ENCODE measurements at regions not wholly inside any gene's neighbourhood (a gene's known extent, or its start where the extent isn't known, plus 50 kb on each side); places are given as distances from the start of the nearest gene placed in this dataset.

- H3K4me3 ChIP-seq = no peak overlapping the region
- H3K4me2 ChIP-seq = no peak overlapping the region
- DNase-seq (ENCODE audit: low spot score) (no peak), ATAC-seq (no peak)
- H3K9me2 ChIP-seq (ENCODE audit: insufficient read depth) = no peaks in the 10 kb centered on the region
- no peaks in the 10 kb centered on the region for H3K79me2 ChIP-seq (replicated peaks; ENCODE audit: insufficient read depth)
- Mint-ChIP-seq H3K27me3 (ENCODE audit: insufficient read depth, low read depth, poor library complexity) (peaks cover 13% of the 10 kb centered on the region), H3K27ac (no peak overlapping the region), H3K4me3 (no peak overlapping the region), H3K9me3 (no peaks in the 10 kb centered on the region), H3K4me1 (peaks cover 39% of the 10 kb centered on the region), H3K36me3 (ENCODE audit: low read depth) (no peaks in the 10 kb centered on the region)
- no peak overlapping the region for H2AFZ ChIP-seq
- no peaks in the 10 kb centered on the region for H3K36me3 ChIP-seq (ENCODE audit: insufficient read depth)
- no peak overlapping the region for H3K27ac ChIP-seq (ENCODE audit: low read depth)
- no peaks in the 10 kb centered on the region for H4K20me1 ChIP-seq (replicated peaks; ENCODE audit: insufficient read depth)
- H3K27me3 ChIP-seq (ENCODE audit: insufficient read depth) = no peaks in the 10 kb centered on the region
- no peaks in the 10 kb centered on the region for H3F3A ChIP-seq (replicated peaks; ENCODE audit: low read depth)
- peaks cover 26% of the 10 kb centered on the region for H3K4me1 ChIP-seq (ENCODE audit: insufficient read depth)
- TF ChIP-seq, protein P1, sequence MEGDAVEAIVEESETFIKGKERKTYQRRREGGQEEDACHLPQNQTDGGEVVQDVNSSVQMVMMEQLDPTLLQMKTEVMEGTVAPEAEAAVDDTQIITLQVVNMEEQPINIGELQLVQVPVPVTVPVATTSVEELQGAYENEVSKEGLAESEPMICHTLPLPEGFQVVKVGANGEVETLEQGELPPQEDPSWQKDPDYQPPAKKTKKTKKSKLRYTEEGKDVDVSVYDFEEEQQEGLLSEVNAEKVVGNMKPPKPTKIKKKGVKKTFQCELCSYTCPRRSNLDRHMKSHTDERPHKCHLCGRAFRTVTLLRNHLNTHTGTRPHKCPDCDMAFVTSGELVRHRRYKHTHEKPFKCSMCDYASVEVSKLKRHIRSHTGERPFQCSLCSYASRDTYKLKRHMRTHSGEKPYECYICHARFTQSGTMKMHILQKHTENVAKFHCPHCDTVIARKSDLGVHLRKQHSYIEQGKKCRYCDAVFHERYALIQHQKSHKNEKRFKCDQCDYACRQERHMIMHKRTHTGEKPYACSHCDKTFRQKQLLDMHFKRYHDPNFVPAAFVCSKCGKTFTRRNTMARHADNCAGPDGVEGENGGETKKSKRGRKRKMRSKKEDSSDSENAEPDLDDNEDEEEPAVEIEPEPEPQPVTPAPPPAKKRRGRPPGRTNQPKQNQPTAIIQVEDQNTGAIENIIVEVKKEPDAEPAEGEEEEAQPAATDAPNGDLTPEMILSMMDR (conservative IDR thresholded peaks at IDR 0.05; ENCODE audit: low read depth in 2 of 2) = no peak
- TF ChIP-seq JUNB (IDR thresholded peaks at IDR 0.05; ENCODE audit: unreplicated experiment) = no peak
- TF ChIP-seq EZH2 (IDR thresholded peaks at IDR 0.05; ENCODE audit: low read depth, unreplicated experiment) = no peak
- TF ChIP-seq, protein P2, sequence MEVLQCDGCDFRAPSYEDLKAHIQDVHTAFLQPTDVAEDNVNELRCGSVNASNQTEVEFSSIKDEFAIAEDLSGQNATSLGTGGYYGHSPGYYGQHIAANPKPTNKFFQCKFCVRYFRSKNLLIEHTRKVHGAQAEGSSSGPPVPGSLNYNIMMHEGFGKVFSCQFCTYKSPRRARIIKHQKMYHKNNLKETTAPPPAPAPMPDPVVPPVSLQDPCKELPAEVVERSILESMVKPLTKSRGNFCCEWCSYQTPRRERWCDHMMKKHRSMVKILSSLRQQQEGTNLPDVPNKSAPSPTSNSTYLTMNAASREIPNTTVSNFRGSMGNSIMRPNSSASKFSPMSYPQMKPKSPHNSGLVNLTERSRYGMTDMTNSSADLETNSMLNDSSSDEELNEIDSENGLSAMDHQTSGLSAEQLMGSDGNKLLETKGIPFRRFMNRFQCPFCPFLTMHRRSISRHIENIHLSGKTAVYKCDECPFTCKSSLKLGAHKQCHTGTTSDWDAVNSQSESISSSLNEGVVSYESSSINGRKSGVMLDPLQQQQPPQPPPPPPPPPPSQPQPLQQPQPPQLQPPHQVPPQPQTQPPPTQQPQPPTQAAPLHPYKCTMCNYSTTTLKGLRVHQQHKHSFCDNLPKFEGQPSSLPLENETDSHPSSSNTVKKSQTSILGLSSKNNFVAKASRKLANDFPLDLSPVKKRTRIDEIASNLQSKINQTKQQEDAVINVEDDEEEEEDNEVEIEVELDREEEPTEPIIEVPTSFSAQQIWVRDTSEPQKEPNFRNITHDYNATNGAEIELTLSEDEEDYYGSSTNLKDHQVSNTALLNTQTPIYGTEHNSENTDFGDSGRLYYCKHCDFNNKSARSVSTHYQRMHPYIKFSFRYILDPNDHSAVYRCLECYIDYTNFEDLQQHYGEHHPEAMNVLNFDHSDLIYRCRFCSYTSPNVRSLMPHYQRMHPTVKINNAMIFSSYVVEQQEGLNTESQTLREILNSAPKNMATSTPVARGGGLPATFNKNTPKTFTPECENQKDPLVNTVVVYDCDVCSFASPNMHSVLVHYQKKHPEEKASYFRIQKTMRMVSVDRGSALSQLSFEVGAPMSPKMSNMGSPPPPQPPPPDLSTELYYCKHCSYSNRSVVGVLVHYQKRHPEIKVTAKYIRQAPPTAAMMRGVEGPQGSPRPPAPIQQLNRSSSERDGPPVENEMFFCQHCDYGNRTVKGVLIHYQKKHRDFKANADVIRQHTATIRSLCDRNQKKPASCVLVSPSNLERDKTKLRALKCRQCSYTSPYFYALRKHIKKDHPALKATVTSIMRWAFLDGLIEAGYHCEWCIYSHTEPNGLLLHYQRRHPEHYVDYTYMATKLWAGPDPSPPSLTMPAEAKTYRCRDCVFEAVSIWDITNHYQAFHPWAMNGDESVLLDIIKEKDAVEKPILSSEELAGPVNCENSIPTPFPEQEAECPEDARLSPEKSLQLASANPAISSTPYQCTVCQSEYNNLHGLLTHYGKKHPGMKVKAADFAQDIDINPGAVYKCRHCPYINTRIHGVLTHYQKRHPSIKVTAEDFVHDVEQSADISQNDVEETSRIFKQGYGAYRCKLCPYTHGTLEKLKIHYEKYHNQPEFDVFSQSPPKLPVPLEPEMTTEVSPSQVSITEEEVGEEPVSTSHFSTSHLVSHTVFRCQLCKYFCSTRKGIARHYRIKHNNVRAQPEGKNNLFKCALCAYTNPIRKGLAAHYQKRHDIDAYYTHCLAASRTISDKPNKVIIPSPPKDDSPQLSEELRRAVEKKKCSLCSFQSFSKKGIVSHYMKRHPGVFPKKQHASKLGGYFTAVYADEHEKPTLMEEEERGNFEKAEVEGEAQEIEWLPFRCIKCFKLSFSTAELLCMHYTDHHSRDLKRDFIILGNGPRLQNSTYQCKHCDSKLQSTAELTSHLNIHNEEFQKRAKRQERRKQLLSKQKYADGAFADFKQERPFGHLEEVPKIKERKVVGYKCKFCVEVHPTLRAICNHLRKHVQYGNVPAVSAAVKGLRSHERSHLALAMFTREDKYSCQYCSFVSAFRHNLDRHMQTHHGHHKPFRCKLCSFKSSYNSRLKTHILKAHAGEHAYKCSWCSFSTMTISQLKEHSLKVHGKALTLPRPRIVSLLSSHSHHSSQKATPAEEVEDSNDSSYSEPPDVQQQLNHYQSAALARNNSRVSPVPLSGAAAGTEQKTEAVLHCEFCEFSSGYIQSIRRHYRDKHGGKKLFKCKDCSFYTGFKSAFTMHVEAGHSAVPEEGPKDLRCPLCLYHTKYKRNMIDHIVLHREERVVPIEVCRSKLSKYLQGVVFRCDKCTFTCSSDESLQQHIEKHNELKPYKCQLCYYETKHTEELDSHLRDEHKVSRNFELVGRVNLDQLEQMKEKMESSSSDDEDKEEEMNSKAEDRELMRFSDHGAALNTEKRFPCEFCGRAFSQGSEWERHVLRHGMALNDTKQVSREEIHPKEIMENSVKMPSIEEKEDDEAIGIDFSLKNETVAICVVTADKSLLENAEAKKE (CRISPR knock-in tag; IDR thresholded peaks at IDR 0.05) = no peak
- TF ChIP-seq CREB1 (CRISPR knock-in tag; IDR thresholded peaks at IDR 0.05; ENCODE audit: low read depth) = no peak
- TF ChIP-seq POLR2AphosphoS5 (IDR thresholded peaks at IDR 0.05; ENCODE audit: low read depth) = no peak
- no peak for TF ChIP-seq REST (IDR thresholded peaks at IDR 0.05; ENCODE audit: unreplicated experiment)
- no peak for TF ChIP-seq EZH2phosphoT487 (IDR thresholded peaks at IDR 0.05; ENCODE audit: unreplicated experiment)
- TF ChIP-seq ZNF114 (CRISPR knock-in tag; IDR thresholded peaks at IDR 0.05) = no peak
- TF ChIP-seq, protein P3, sequence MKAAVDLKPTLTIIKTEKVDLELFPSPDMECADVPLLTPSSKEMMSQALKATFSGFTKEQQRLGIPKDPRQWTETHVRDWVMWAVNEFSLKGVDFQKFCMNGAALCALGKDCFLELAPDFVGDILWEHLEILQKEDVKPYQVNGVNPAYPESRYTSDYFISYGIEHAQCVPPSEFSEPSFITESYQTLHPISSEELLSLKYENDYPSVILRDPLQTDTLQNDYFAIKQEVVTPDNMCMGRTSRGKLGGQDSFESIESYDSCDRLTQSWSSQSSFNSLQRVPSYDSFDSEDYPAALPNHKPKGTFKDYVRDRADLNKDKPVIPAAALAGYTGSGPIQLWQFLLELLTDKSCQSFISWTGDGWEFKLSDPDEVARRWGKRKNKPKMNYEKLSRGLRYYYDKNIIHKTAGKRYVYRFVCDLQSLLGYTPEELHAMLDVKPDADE (IDR thresholded peaks at IDR 0.05) = no peak
- no peak for TF ChIP-seq STAT1 (IDR thresholded peaks at IDR 0.05; ENCODE audit: unreplicated experiment)
Measured at GRCh38 chr21:38992737-38993136, 187.0 kb downstream of the ETS2 start.
